Osteoblast (primary cell): ENCODE measurements at regions not wholly inside any gene's neighbourhood (a gene's known extent, or its start where the extent isn't known, plus 50 kb on each side); places are given as distances from the start of the nearest gene placed in this dataset.
"Not testable (repeated sequence)": the region's sequence is repeated elsewhere in the genome, so short reads cannot be mapped to it uniquely, and the experiment has no call there.

ENCODE experiments used
- DNase-seq: peaks from one replicate; pipeline ENCODE4 v3.0.0; 2011; ENCODE audit warnings: low spot score, mixed read lengths; ENCODE audit not compliant: insufficient read length; ENCODE audit errors: missing footprints
- H2AFZ ChIP-seq: 2 replicates; pipeline ENCODE4 v1.6.0; 2011; ENCODE audit warnings: mild to moderate bottlenecking, low read length
- H3K27ac ChIP-seq: 2 replicates; pipeline ENCODE4 v1.5.1; 2011; ENCODE audit warnings: mild to moderate bottlenecking, low read depth, low read length, moderate library complexity
- H3K27me3 ChIP-seq: 2 replicates; pipeline ENCODE4 v1.6.0; 2012; ENCODE audit warnings: mild to moderate bottlenecking, control low read depth, inconsistent platforms, low read length, moderate library complexity; ENCODE audit not compliant: insufficient read depth
- H3K36me3 ChIP-seq: 2 replicates; pipeline ENCODE4 v1.5.1; 2011; ENCODE audit warnings: mild to moderate bottlenecking, low read length, control low read depth, moderate library complexity; ENCODE audit not compliant: insufficient read depth
- H3K4me1 ChIP-seq: 2 replicates; pipeline ENCODE4 v1.5.1; 2011; ENCODE audit warnings: mild to moderate bottlenecking, low read length, control low read depth, moderate library complexity; ENCODE audit not compliant: insufficient read depth
- H3K4me2 ChIP-seq: 2 replicates; pipeline ENCODE4 v1.6.0; 2011; ENCODE audit warnings: mild to moderate bottlenecking, low read length; ENCODE audit not compliant: insufficient read depth
- H3K4me3 ChIP-seq: fragments of 200-600 bp; sonication (generic); 3 replicates; pipeline ENCODE4 v1.5.1; 2012; ENCODE audit warnings: mild to moderate bottlenecking, low read length, inconsistent platforms; ENCODE audit not compliant: insufficient read depth
- H3K79me2 ChIP-seq: 2 replicates; pipeline ENCODE4 v1.6.0; 2012; ENCODE audit warnings: mild to moderate bottlenecking, low read length, control low read depth, inconsistent platforms; ENCODE audit not compliant: insufficient read depth
- H3K9me3 ChIP-seq: 2 replicates; pipeline ENCODE4 v1.5.1; 2011; ENCODE audit warnings: low read depth, low read length, control low read depth
- H4K20me1 ChIP-seq: 2 replicates; pipeline ENCODE4 v1.6.0; 2012; ENCODE audit warnings: mild to moderate bottlenecking, low read length, control low read depth; ENCODE audit not compliant: insufficient read depth

DNA sequence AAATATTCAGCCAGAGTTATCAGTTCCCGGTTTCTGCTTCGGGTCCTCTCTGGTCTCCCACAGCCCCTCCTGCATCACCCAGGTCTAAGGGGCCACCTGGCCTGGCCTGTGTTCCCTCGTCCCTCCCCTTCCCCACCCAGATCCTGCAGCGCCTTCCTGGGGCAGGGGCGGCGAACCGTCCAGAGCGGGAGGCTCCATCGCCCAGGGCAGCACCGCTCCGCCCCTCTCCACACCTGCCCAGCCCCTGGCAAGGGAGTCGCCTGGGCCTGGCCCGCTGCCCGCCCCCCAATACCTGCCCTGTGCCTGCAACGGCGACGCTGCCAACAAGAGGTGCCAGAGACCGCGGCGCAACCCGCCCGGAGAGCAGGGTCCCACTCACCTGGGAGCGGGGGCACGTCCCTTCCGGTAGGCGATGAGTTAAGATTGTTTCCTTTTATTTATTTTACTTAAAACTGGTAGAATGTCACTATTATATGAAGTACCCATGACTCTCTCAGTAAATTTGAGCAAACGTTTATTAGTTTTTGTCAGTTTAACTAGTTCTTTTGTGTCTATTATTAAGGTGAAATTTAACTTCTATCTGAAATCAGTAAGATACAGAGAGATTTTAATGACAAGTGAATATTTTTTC is 1641.1 kb downstream of the SPATA31A7 start:
- not testable (repeated sequence) for H3K27me3 ChIP-seq, H3K4me1 ChIP-seq, H4K20me1 ChIP-seq, H3K36me3 ChIP-seq, H3K4me3 ChIP-seq, H3K79me2 ChIP-seq, H3K4me2 ChIP-seq, H3K9me3 ChIP-seq, DNase-seq, H2AFZ ChIP-seq, H3K27ac ChIP-seq

DNA sequence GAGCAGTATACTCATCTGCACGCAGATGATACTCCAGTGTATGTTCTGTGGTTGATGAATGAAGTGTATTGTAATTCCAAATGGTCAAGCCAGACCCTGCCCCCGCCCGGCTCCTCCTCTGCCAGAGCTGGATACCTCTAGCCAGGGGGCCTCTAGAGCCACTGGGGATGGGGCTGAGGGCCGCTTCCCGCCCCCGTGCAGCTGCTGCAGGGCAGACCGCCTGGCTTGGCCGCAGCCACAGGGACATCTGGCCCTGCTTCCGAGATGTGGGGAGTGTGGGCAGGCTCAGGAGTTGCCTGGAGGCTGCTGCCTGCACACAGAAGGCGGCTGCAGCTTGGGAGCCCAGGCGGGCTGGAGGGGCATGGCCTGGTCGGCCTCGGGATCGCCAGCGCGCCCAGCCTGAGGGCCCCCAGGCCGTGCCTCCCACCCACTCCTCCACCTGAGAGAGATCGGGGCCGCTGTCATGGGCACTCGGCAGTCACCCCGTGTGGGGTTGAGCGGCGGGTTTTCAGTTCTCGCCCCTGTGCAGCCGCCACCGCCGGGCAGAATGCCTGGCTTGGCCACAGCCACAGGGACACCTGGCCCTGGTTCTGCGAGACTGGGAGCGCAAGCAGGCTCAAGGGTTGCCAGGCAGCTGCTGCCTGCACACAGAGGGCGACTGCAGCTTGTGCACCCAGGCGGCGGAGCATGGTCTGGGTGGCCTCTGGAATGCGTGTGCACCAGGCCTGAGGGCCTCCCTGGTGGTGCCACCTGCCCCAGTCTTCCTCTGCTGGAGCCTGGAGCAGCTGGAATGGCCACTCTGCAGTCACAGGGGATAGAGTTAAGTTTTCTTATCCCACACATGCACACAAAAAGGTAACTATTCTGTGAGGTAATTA is 1643.7 kb downstream of the SPATA31A7 start:
- not testable (repeated sequence) for H3K27ac ChIP-seq, H3K4me2 ChIP-seq, H2AFZ ChIP-seq, H3K4me1 ChIP-seq, H3K27me3 ChIP-seq, H4K20me1 ChIP-seq, H3K79me2 ChIP-seq, H3K4me3 ChIP-seq, DNase-seq, H3K9me3 ChIP-seq, H3K36me3 ChIP-seq

DNA sequence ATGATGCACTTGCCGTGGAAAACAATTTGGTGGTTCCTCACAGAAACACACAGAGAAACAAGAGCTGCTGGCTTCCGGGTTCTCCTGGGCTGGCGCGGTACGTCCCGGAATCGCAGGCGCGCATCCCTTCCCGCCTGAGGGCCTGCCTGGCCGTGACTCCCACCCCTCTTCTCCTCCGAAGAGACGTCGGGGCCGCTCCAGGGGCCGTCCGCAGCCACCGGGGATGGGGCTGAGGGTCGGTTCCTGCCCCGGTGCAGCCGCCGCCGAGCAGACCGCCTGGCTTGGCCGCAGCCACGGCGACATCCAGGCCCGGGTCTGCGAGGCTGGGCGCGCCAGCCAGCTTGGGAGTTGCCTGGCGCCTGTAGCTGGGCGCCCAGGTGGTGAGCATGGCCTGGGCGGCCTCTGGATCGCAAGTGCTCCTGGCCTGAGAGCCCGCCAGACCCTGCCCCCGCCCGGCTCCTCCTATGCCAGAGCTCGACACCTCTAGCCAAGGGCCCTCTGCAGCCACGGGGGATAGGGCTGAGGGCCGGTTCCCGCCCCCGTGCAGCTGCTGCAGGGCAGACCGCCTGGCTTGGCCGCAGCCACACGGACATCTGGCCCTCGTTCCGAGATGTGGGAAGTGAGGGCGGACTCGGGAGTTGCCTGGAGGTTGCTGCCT is 1647.5 kb downstream of the SPATA31A7 start:
- H3K9me3 ChIP-seq, H2AFZ ChIP-seq, H3K36me3 ChIP-seq, H3K4me1 ChIP-seq, H3K27me3 ChIP-seq, DNase-seq, H3K4me2 ChIP-seq, H4K20me1 ChIP-seq, H3K4me3 ChIP-seq, H3K79me2 ChIP-seq, H3K27ac ChIP-seq: not testable (repeated sequence)

DNA sequence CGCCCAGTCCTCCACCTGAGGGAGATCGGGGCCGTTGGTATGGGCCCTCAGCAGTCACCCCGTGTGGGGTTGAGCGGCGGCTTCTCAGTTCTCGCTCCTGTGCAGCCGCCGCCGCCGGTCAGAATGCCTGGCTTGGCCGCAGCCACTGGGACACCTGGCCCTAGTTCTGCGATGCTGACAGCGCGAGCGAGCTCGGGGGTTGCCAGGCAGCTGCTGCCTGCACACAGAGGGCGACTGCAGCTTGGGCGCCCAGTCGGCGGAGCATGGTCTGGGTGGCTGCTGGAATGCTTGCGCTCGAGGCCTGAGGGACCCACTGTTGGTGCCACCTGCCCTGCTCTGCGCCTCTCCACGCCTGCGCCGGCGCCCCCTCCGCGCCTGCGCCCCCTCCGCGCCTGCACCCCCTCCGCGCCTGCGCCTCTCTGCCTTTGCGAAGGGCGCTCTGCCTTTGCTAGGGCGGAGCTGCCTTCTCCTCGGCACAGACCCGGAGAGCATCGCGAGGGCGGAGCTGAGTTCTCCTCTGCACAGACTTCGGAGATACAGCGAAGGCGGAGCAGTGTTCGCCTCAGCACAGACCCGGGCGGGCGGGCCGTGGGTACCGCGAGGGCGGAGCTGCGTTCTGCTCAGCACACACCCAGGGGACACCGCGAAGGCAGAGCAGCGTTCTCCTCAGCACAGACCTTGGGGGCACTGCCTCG is 1648.3 kb downstream of the SPATA31A7 start:
- H3K27ac ChIP-seq, H3K27me3 ChIP-seq, H3K79me2 ChIP-seq, H3K4me1 ChIP-seq, H3K9me3 ChIP-seq, H4K20me1 ChIP-seq, H3K36me3 ChIP-seq: not testable (repeated sequence)
- peak overlapping the region; percentile 61 for H3K4me2 ChIP-seq
- H3K4me3 ChIP-seq = peak overlapping the region; percentile 45
- DNase-seq = peak; percentile 17
- peak overlapping the region; percentile 29 for H2AFZ ChIP-seq

DNA sequence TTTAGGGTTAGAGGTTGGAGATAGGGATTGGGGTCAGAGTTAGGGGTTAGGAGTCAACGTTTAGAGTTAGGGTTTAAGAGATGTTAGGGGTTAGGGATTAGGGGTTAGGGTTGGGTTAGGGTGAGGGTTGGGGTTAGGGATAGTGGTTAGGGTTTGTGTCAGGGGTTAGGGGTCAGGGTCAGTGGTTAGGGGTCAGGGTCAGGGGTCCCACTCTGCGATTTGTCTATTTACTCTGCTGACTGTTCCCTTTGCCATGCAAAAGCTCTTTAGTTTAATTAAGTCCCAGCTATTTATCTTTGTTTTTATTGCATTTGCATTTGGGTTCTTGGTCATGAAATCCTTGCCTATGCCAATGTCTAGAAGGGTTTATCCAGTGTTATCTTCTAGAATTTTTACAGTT is 1649.3 kb downstream of the SPATA31A7 start:
- not testable (repeated sequence) for H3K27me3 ChIP-seq, DNase-seq, H3K4me3 ChIP-seq, H3K79me2 ChIP-seq, H2AFZ ChIP-seq, H3K4me1 ChIP-seq, H3K36me3 ChIP-seq, H3K9me3 ChIP-seq, H3K27ac ChIP-seq, H3K4me2 ChIP-seq, H4K20me1 ChIP-seq

DNA sequence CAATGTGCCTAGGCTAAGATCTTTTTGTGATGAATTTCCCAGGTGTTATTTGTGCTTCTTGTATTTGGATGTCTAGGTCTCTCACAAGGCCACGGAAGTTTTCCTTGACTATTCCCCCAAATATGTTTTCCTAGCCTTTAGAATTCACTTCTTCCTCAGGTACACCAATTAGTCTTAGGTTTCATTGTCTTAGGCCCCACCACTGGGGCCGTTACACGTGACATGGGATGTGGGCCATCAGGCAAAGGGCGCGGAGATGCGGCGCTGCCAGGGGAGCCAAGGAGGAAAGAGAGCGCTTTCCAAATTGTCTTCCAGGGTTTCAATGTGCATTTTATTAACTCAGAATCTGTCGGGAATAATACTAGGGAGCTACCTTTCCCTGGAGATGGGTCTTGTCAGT is 1653.3 kb downstream of the SPATA31A7 start:
- not testable (repeated sequence) for DNase-seq, H4K20me1 ChIP-seq, H3K27ac ChIP-seq, H3K4me2 ChIP-seq, H3K9me3 ChIP-seq, H3K4me3 ChIP-seq, H3K36me3 ChIP-seq, H3K79me2 ChIP-seq, H3K27me3 ChIP-seq, H3K4me1 ChIP-seq, H2AFZ ChIP-seq

DNA sequence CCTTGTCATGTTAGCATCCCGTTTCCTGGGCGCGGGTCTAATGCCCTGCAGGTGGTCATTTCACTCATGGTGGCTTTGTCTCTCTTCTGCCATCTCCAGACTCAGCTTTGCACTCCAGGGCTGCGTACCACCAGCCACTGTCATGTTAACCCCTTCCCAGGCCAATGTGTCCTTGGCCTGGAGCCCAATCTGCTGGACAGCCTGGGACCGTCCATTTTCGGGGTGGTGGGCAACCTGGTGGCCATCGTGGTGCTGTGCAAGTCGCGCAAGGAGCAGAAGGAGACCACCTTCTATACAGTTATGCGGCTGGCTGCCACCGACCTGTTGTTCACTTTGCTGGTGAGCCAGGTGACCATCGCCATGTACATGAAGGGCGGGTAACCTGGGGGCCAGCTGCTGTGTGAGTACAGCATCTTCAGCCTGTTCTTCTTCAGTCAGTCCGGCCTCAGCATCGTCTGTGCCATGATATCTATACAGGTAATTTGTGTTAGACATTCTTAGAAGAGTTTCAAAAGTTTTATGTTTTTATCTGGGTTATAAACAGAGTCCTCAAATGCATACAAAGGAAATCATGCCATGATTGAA is 1654.0 kb downstream of the SPATA31A7 start:
- H3K79me2 ChIP-seq, H3K4me1 ChIP-seq, H3K36me3 ChIP-seq, H4K20me1 ChIP-seq, H3K27me3 ChIP-seq, H3K4me2 ChIP-seq, H3K4me3 ChIP-seq, H3K9me3 ChIP-seq, H2AFZ ChIP-seq, DNase-seq, H3K27ac ChIP-seq: not testable (repeated sequence)

DNA sequence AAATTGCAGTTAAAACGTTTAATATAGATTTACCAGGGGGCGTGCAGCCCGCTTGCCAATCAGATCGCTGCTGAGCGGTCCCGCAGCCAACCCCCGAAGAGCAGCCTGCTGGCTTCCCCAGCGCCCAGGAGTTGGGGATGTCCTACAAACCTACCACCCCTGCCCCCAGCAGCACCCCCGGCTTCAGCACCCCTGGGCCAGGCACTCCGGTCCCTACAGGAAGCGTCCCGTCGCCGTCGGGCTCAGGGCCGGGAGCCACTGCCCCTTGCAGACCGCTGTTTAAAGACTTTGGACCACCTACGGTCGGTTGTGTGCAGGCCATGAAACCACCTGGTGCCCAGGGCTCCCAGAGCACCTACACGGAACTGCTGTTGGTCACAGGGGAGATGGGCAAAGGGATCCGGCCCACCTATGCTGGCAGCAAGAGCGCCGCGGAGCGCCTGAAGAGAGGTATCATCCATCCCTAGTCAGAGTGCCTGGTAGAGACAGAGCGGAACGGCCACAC is 1654.9 kb downstream of the SPATA31A7 start:
- H4K20me1 ChIP-seq, H2AFZ ChIP-seq, H3K4me1 ChIP-seq, H3K27ac ChIP-seq, H3K4me3 ChIP-seq, H3K27me3 ChIP-seq, H3K4me2 ChIP-seq, H3K9me3 ChIP-seq, H3K79me2 ChIP-seq, H3K36me3 ChIP-seq, DNase-seq: not testable (repeated sequence)
